Stimulated activated CD8-positive, alpha-beta memory T cell treated with anti-CD3 and anti-CD28 coated beads, Interleukin-7, amount 100 ng/mL, for 48 hours (primary cell): ENCODE measurements at regions not wholly inside any gene's neighbourhood (a gene's known extent, or its start where the extent isn't known, plus 50 kb on each side); places are given as distances from the start of the nearest gene placed in this dataset.
"Not testable (repeated sequence)": the region's sequence is repeated elsewhere in the genome, so short reads cannot be mapped to it uniquely, and the experiment has no call there.

Experiments
- DNase-seq, 2 donors: peaks; one replicate each; pipeline ENCODE4 v3.0.0-alpha.2; 2020; ENCODE audit warnings: low read depth in 1 of 2; ENCODE audit errors: extremely low read depth in 1 of 2

- DNase-seq, result no peak
These were observed 543.9 kb downstream of the AJAP1 start for GRCh38 chr1:5198328-5198727.

- no peak for DNase-seq
These were observed 537.1 kb downstream of the AJAP1 start for GRCh38 chr1:5191470-5191869.

GRCh38 chr1:5189384-5189783, 535.0 kb downstream of the AJAP1 start:
- no peak for DNase-seq

- DNase-seq, result no peak
These were observed 511.4 kb downstream of the AJAP1 start for GRCh38 chr1:5165762-5166161.

- DNase-seq, result peak in 1 of 2 donors; percentile 3
These were observed 509.7 kb downstream of the AJAP1 start for GRCh38 chr1:5164158-5164557.

GRCh38 chr1:5161372-5161771, 507.0 kb downstream of the AJAP1 start:
- no peak for DNase-seq

- no peak for DNase-seq
These were observed 502.8 kb downstream of the AJAP1 start for GRCh38 chr1:5157175-5157574.

GRCh38 chr1:5156416-5157120, 502.2 kb downstream of the AJAP1 start:
- no peak for DNase-seq

- no peak for DNase-seq
These were observed 497.1 kb downstream of the AJAP1 start for GRCh38 chr1:5151511-5151910.

GRCh38 chr1:5150191-5150590, 495.8 kb downstream of the AJAP1 start:
- DNase-seq, result no peak

GRCh38 chr1:5147806-5148205, 493.4 kb downstream of the AJAP1 start:
- DNase-seq, result no peak

- no peak for DNase-seq
These were observed 488.0 kb downstream of the AJAP1 start for GRCh38 chr1:5142389-5142788.

- DNase-seq, result no peak
These were observed 487.3 kb downstream of the AJAP1 start for GRCh38 chr1:5141750-5142149.

- DNase-seq, result no peak
These were observed 486.6 kb downstream of the AJAP1 start for GRCh38 chr1:5140962-5141361.

GRCh38 chr1:5140136-5140535, 485.7 kb downstream of the AJAP1 start:
- DNase-seq, result no peak

- no peak for DNase-seq
These were observed 475.4 kb downstream of the AJAP1 start for GRCh38 chr1:5129746-5130355.

GRCh38 chr1:5125208-5125607, 470.8 kb downstream of the AJAP1 start:
- DNase-seq, result no peak

- no peak for DNase-seq
These were observed 466.1 kb downstream of the AJAP1 start for GRCh38 chr1:5120559-5120958.

GRCh38 chr1:5119366-5120234, 465.2 kb downstream of the AJAP1 start:
- DNase-seq, result no peak

GRCh38 chr1:5118771-5119170, 464.4 kb downstream of the AJAP1 start:
- not testable (repeated sequence) for DNase-seq

- DNase-seq, result not testable (repeated sequence)
These were observed 463.9 kb downstream of the AJAP1 start for GRCh38 chr1:5118292-5118691.

GRCh38 chr1:5111581-5111980, 457.2 kb downstream of the AJAP1 start:
- DNase-seq, result no peak
